Activated CD8-positive, alpha-beta T cell treated with anti-CD3 and anti-CD28 coated beads, Interleukin-2, amount 10 ng/mL, durations not matched to agents 7 days and 5 days (primary cell): ENCODE measurements at regions not wholly inside any gene's neighbourhood (a gene's known extent, or its start where the extent isn't known, plus 50 kb on each side); places are given as distances from the start of the nearest gene placed in this dataset.

ENCODE experiments used
- ATAC-seq: fragments of 150-1000 bp; cut with Tn5 transposase; one replicate; pipeline ENCODE4 v1.10.0; 2021; ENCODE audit warnings: moderate library complexity
- CTCF ChIA-PET: fragments of 350-600 bp; sonication (Branson Sonifier 250); formaldehyde crosslinking; loops from one replicate; lab custom pipeline; 2021; ENCODE audit warnings: antibody characterized with exemption; lab: Charles Lee
- POLR2A ChIA-PET: fragments of 350-600 bp; sonication (Branson Sonifier 250); formaldehyde crosslinking; loops from one replicate; lab custom pipeline; 2021; ENCODE audit warnings: antibody characterized with exemption; lab: Charles Lee
- DNase-seq: peaks from one replicate; pipeline ENCODE4 v3.0.0-alpha.2; 2020
- H3K27ac Mint-ChIP-seq: one replicate; pipeline ENCODE4 v1.8.0; 2021; ENCODE audit warnings: mild to moderate bottlenecking, mixed read lengths
- H3K27me3 Mint-ChIP-seq: one replicate; pipeline ENCODE4 v1.8.0; 2021; ENCODE audit warnings: low read depth, mixed read lengths
- H3K36me3 Mint-ChIP-seq: one replicate; pipeline ENCODE4 v1.8.0; 2021; ENCODE audit warnings: low read depth, mixed read lengths
- H3K4me1 Mint-ChIP-seq: one replicate; pipeline ENCODE4 v1.8.0; 2021; ENCODE audit warnings: low read depth, mixed read lengths
- H3K4me3 Mint-ChIP-seq: one replicate; pipeline ENCODE4 v1.8.0; 2021; ENCODE audit warnings: mild to moderate bottlenecking, mixed read lengths
- H3K9me3 Mint-ChIP-seq: one replicate; pipeline ENCODE4 v1.8.0; 2022; ENCODE audit warnings: mixed read lengths; ENCODE audit not compliant: insufficient read depth

GRCh38 chr3:176416870-176417269 lies 780.4 kb downstream of the TBL1XR1 start:
- DNase-seq (no peak), ATAC-seq (no peak)
- no peak overlapping the region for H3K27ac Mint-ChIP-seq
- H3K27me3 Mint-ChIP-seq, result no peaks in the 10 kb centered on the region
- no peaks in the 10 kb centered on the region for H3K36me3 Mint-ChIP-seq
- no peaks in the 10 kb centered on the region for H3K4me1 Mint-ChIP-seq
- POLR2A ChIA-PET, result no interaction called here
- H3K9me3 Mint-ChIP-seq, result no peaks in the 10 kb centered on the region
- no peak overlapping the region for H3K4me3 Mint-ChIP-seq
- CTCF ChIA-PET, result no interaction called here

GRCh38 chr3:176415661-176416295 lies 781.5 kb downstream of the TBL1XR1 start:
- no peaks in the 10 kb centered on the region for H3K36me3 Mint-ChIP-seq
- DNase-seq (no peak), ATAC-seq (no peak)
- H3K4me3 Mint-ChIP-seq, result no peak overlapping the region
- no peaks in the 10 kb centered on the region for H3K27me3 Mint-ChIP-seq
- no peaks in the 10 kb centered on the region for H3K9me3 Mint-ChIP-seq
- H3K4me1 Mint-ChIP-seq, result no peaks in the 10 kb centered on the region
- POLR2A ChIA-PET, result no interaction called here
- no peak overlapping the region for H3K27ac Mint-ChIP-seq
- CTCF ChIA-PET, result no interaction called here

- ChIA-PET CTCF (no interaction called here), POLR2A (no interaction called here)
- H3K27ac Mint-ChIP-seq, result no peak overlapping the region
- no peak for ATAC-seq
- H3K4me3 Mint-ChIP-seq, result no peak overlapping the region
- H3K4me1 Mint-ChIP-seq, result no peaks in the 10 kb centered on the region
- H3K9me3 Mint-ChIP-seq, result no peaks in the 10 kb centered on the region
- no peaks in the 10 kb centered on the region for H3K27me3 Mint-ChIP-seq
- no peaks in the 10 kb centered on the region for H3K36me3 Mint-ChIP-seq
- no peak for DNase-seq
Measured at GRCh38 chr3:176412771-176413170, 784.5 kb downstream of the TBL1XR1 start.

- no peaks in the 10 kb centered on the region for H3K27me3 Mint-ChIP-seq
- no peak overlapping the region for H3K27ac Mint-ChIP-seq
- H3K4me3 Mint-ChIP-seq, result no peak overlapping the region
- ATAC-seq (no peak), DNase-seq (no peak)
- POLR2A ChIA-PET, result no interaction called here
- CTCF ChIA-PET, result no interaction called here
- no peaks in the 10 kb centered on the region for H3K9me3 Mint-ChIP-seq
- no peaks in the 10 kb centered on the region for H3K4me1 Mint-ChIP-seq
- no peaks in the 10 kb centered on the region for H3K36me3 Mint-ChIP-seq
Measured at GRCh38 chr3:176403531-176403930, 793.8 kb downstream of the TBL1XR1 start.

GRCh38 chr3:176401211-176401610 lies 796.1 kb downstream of the TBL1XR1 start:
- H3K27me3 Mint-ChIP-seq, result no peaks in the 10 kb centered on the region
- H3K9me3 Mint-ChIP-seq, result no peaks in the 10 kb centered on the region
- POLR2A ChIA-PET, result no interaction called here
- CTCF ChIA-PET, result no interaction called here
- no peak overlapping the region for H3K4me3 Mint-ChIP-seq
- DNase-seq (no peak), ATAC-seq (no peak)
- no peak overlapping the region for H3K27ac Mint-ChIP-seq
- H3K36me3 Mint-ChIP-seq, result no peaks in the 10 kb centered on the region
- H3K4me1 Mint-ChIP-seq, result no peaks in the 10 kb centered on the region

GRCh38 chr3:176399193-176399592 lies 798.1 kb downstream of the TBL1XR1 start:
- Mint-ChIP-seq H3K36me3 (no peaks in the 10 kb centered on the region), H3K27ac (no peak overlapping the region), H3K9me3 (peaks cover 9% of the 10 kb centered on the region), H3K4me3 (no peak overlapping the region), H3K27me3 (no peaks in the 10 kb centered on the region), H3K4me1 (no peaks in the 10 kb centered on the region)
- no peak for DNase-seq
- ChIA-PET POLR2A (no interaction called here), CTCF (no interaction called here)
- no peak for ATAC-seq

GRCh38 chr3:176395240-176395639 lies 802.0 kb downstream of the TBL1XR1 start:
- ChIA-PET POLR2A (no interaction called here), CTCF (no interaction called here)
- H3K27me3 Mint-ChIP-seq, result no peaks in the 10 kb centered on the region
- ATAC-seq (no peak), DNase-seq (no peak)
- H3K4me1 Mint-ChIP-seq, result no peaks in the 10 kb centered on the region
- H3K9me3 Mint-ChIP-seq, result peaks cover 9% of the 10 kb centered on the region
- H3K36me3 Mint-ChIP-seq, result no peaks in the 10 kb centered on the region
- no peak overlapping the region for H3K4me3 Mint-ChIP-seq
- no peak overlapping the region for H3K27ac Mint-ChIP-seq

- H3K9me3 Mint-ChIP-seq, result no peaks in the 10 kb centered on the region
- no peaks in the 10 kb centered on the region for H3K36me3 Mint-ChIP-seq
- ATAC-seq (no peak), DNase-seq (no peak)
- no peak overlapping the region for H3K4me3 Mint-ChIP-seq
- POLR2A ChIA-PET, result no interaction called here
- H3K4me1 Mint-ChIP-seq, result no peaks in the 10 kb centered on the region
- CTCF ChIA-PET, result no interaction called here
- H3K27ac Mint-ChIP-seq, result no peak overlapping the region
- no peaks in the 10 kb centered on the region for H3K27me3 Mint-ChIP-seq
Measured at GRCh38 chr3:176378789-176379188, 818.5 kb downstream of the TBL1XR1 start.

- Mint-ChIP-seq H3K27me3 (no peaks in the 10 kb centered on the region), H3K9me3 (no peaks in the 10 kb centered on the region), H3K4me1 (no peaks in the 10 kb centered on the region), H3K27ac (no peak overlapping the region), H3K4me3 (no peak overlapping the region), H3K36me3 (no peaks in the 10 kb centered on the region)
- POLR2A ChIA-PET, result no interaction called here
- DNase-seq, result no peak
- CTCF ChIA-PET, result no interaction called here
- ATAC-seq, result no peak
Measured at GRCh38 chr3:176376531-176376930, 820.8 kb downstream of the TBL1XR1 start.

GRCh38 chr3:176375519-176375918 lies 821.8 kb downstream of the TBL1XR1 start:
- DNase-seq, result no peak
- no peak for ATAC-seq
- H3K36me3 Mint-ChIP-seq, result no peaks in the 10 kb centered on the region
- no peak overlapping the region for H3K27ac Mint-ChIP-seq
- CTCF ChIA-PET, result no interaction called here
- POLR2A ChIA-PET, result no interaction called here
- H3K27me3 Mint-ChIP-seq, result no peaks in the 10 kb centered on the region
- H3K4me1 Mint-ChIP-seq, result no peaks in the 10 kb centered on the region
- H3K4me3 Mint-ChIP-seq, result no peak overlapping the region
- H3K9me3 Mint-ChIP-seq, result no peaks in the 10 kb centered on the region

- no peaks in the 10 kb centered on the region for H3K4me1 Mint-ChIP-seq
- ATAC-seq, result no peak
Measured at GRCh38 chr3:176362191-176362731, 835.0 kb downstream of the TBL1XR1 start.

GRCh38 chr3:176359211-176359610 lies 838.1 kb downstream of the TBL1XR1 start:
- H3K27me3 Mint-ChIP-seq, result no peaks in the 10 kb centered on the region
- ChIA-PET POLR2A (no interaction called here), CTCF (no interaction called here)
- no peaks in the 10 kb centered on the region for H3K36me3 Mint-ChIP-seq
- no peaks in the 10 kb centered on the region for H3K4me1 Mint-ChIP-seq
- no peak overlapping the region for H3K4me3 Mint-ChIP-seq
- ATAC-seq (no peak), DNase-seq (no peak)
- H3K9me3 Mint-ChIP-seq, result peaks cover 12% of the 10 kb centered on the region
- no peak overlapping the region for H3K27ac Mint-ChIP-seq

More at GRCh38 chr3:176362191-176362731, 835.0 kb downstream of the TBL1XR1 start:
- H3K9me3 Mint-ChIP-seq, result peaks cover 7% of the 10 kb centered on the region
- H3K36me3 Mint-ChIP-seq, result no peaks in the 10 kb centered on the region
- CTCF ChIA-PET, result no interaction called here
- POLR2A ChIA-PET, result no interaction called here
- DNase-seq, result no peak
- no peaks in the 10 kb centered on the region for H3K27me3 Mint-ChIP-seq
- no peak overlapping the region for H3K27ac Mint-ChIP-seq
- H3K4me3 Mint-ChIP-seq, result no peak overlapping the region

GRCh38 chr3:176357891-176358290 lies 839.4 kb downstream of the TBL1XR1 start:
- Mint-ChIP-seq H3K27me3 (no peaks in the 10 kb centered on the region), H3K9me3 (peaks cover 14% of the 10 kb centered on the region), H3K4me1 (no peaks in the 10 kb centered on the region), H3K27ac (no peak overlapping the region), H3K36me3 (no peaks in the 10 kb centered on the region), H3K4me3 (no peak overlapping the region)
- DNase-seq, result no peak
- ChIA-PET CTCF (no interaction called here), POLR2A (no interaction called here)
- ATAC-seq, result no peak
